ENCODE measurements at regions not wholly inside any gene's neighbourhood (a gene's known extent, or its start where the extent isn't known, plus 50 kb on each side); places are given as distances from the start of the nearest gene placed in this dataset.

- TF ChIP-seq POLR2A (IDR thresholded peaks at IDR 0.05; ENCODE audit: low read depth, low read length) (no peak), POLR2AphosphoS5 (IDR thresholded peaks at IDR 0.05; ENCODE audit: low read depth, low read length) (no peak), PAX5 (IDR thresholded peaks at IDR 0.05; ENCODE audit: insufficient read depth, low read length, severe bottlenecking) (no peak), SPI1 (IDR thresholded peaks at IDR 0.05; ENCODE audit: low read depth, low read length) (no peak), TAF1 (IDR thresholded peaks at IDR 0.05; ENCODE audit: low read depth, low read length) (no peak), POU2F2 (IDR thresholded peaks at IDR 0.05; ENCODE audit: low read depth, low read length) (no peak)
Measured at GRCh38 chr19:20471431-20471830, 94.2 kb downstream of the ZNF737 start.

Data from GM12891 (cell line).